GM23248 (cell line): ENCODE measurements at regions not wholly inside any gene's neighbourhood (a gene's known extent, or its start where the extent isn't known, plus 50 kb on each side); places are given as distances from the start of the nearest gene placed in this dataset.

Experiments
- DNase-seq: peaks from one replicate; pipeline ENCODE4 v3.0.0-alpha.2; 2015
- H2AFZ ChIP-seq: fragments of 200-600 bp; sonication (generic); 2 replicates; pipeline ENCODE4 v1.6.1; 2016; ENCODE audit warnings: antibody characterized with exemption
- H3F3A ChIP-seq: fragments of 200-600 bp; sonication (generic); 2 replicates; pipeline ENCODE4 v1.6.1; 2016; ENCODE audit warnings: mild to moderate bottlenecking, antibody characterized with exemption, mixed run types; ENCODE audit not compliant: insufficient read depth
- H3K27ac ChIP-seq: fragments of 200-600 bp; sonication (generic); 2 replicates; pipeline ENCODE4 v1.5.1; 2016; ENCODE audit warnings: mild to moderate bottlenecking
- H3K27me3 ChIP-seq: fragments of 200-600 bp; sonication (generic); replicated peaks from 2 replicates; pipeline ENCODE4 v1.6.1; 2016; ENCODE audit warnings: mild to moderate bottlenecking; ENCODE audit not compliant: insufficient read depth
- H3K36me3 ChIP-seq: fragments of 200-600 bp; sonication (generic); 2 replicates; pipeline ENCODE4 v1.6.1; 2016; ENCODE audit warnings: low read depth, mild to moderate bottlenecking
- H3K4me1 ChIP-seq: fragments of 200-600 bp; sonication (generic); 2 replicates; pipeline ENCODE4 v1.6.1; 2016; ENCODE audit warnings: mild to moderate bottlenecking; ENCODE audit not compliant: insufficient read depth
- H3K4me2 ChIP-seq: fragments of 200-600 bp; sonication (generic); one replicate; pipeline ENCODE4 v1.6.1; 2016; ENCODE audit warnings: mild to moderate bottlenecking; ENCODE audit not compliant: unreplicated experiment
- H3K4me3 ChIP-seq: fragments of 200-600 bp; sonication (generic); 2 replicates; pipeline ENCODE4 v1.5.1; 2016; ENCODE audit warnings: mild to moderate bottlenecking
- H3K79me2 ChIP-seq: fragments of 200-600 bp; sonication (generic); 2 replicates; pipeline ENCODE4 v1.6.1; 2016; ENCODE audit warnings: mild to moderate bottlenecking; ENCODE audit not compliant: insufficient read depth
- H3K9ac ChIP-seq: fragments of 200-600 bp; sonication (generic); 2 replicates; pipeline ENCODE4 v1.6.1; 2016; ENCODE audit warnings: mild to moderate bottlenecking
- H3K9me2 ChIP-seq: fragments of 200-600 bp; sonication (generic); 2 replicates; pipeline ENCODE4 v1.6.1; 2016; ENCODE audit warnings: mixed run types, mild to moderate bottlenecking, moderate library complexity; ENCODE audit not compliant: insufficient read depth
- H3K9me3 ChIP-seq: fragments of 200-600 bp; sonication (generic); one replicate; pipeline ENCODE4 v1.6.1; 2017; ENCODE audit warnings: low read depth
- H4K20me1 ChIP-seq: fragments of 200-600 bp; sonication (generic); 2 replicates; pipeline ENCODE4 v1.6.0; 2016; ENCODE audit not compliant: insufficient read depth
- EZH2 ChIP-seq: fragments of 200-600 bp; sonication (generic); IDR thresholded peaks from 2 replicates; pipeline ENCODE4 v1.6.1; 2018; ENCODE audit warnings: antibody characterized with exemption, mild to moderate bottlenecking; ENCODE audit not compliant: insufficient read depth, poor library complexity, severe bottlenecking
- EZH2phosphoT487 ChIP-seq: fragments of 200-600 bp; sonication (generic); IDR thresholded peaks from 2 replicates; pipeline ENCODE4 v1.6.1; 2018; ENCODE audit warnings: antibody characterized with exemption, moderate library complexity, mild to moderate bottlenecking, low read depth; ENCODE audit not compliant: insufficient read depth
- WGBS, 2 experiments: methylation state at CpG; one replicate each; pipeline ENCODE4 v1.1.6; 2015 to 2017; ENCODE audit warnings: low lambda C conversion rate in 2 of 2, low coverage in 1 of 2; ENCODE audit errors: missing lambda C conversion rate in 2 of 2; 5-methylcytosine and 5-hydroxymethylcytosine counted together
- in situ Hi-C: fragments of 300-500 bp; cut with MboI; formaldehyde crosslinking; loops from 2 replicates; pipeline ENCODE4 v1.15.0; 2020

- no peak for TF ChIP-seq EZH2
- no peak for TF ChIP-seq EZH2phosphoT487
- no peak for DNase-seq
- in situ Hi-C loops: no loop called here
- no peak overlapping the region for H2AFZ ChIP-seq
- H4K20me1 ChIP-seq: no peaks in the 10 kb centered on the region
- no peak overlapping the region for H3K27ac ChIP-seq
- no peak overlapping the region for H3K9ac ChIP-seq
- no peaks in the 10 kb centered on the region for H3K27me3 ChIP-seq
- no peaks in the 10 kb centered on the region for H3K9me3 ChIP-seq
- H3K4me1 ChIP-seq: no peaks in the 10 kb centered on the region
- no peaks in the 10 kb centered on the region for H3K36me3 ChIP-seq
- H3K9me2 ChIP-seq: no peaks in the 10 kb centered on the region
- no peak overlapping the region for H3K4me2 ChIP-seq
- no peaks in the 10 kb centered on the region for H3F3A ChIP-seq
- H3K4me3 ChIP-seq: no peak overlapping the region
- H3K79me2 ChIP-seq: no peaks in the 10 kb centered on the region
Observed at GRCh38 chr2:139007130-139007529, 226.9 kb upstream of the NXPH2 start.

- H3K9me3 ChIP-seq: no peaks in the 10 kb centered on the region
- H3K4me3 ChIP-seq: no peak overlapping the region
- H3K27ac ChIP-seq: no peak overlapping the region
- no peak overlapping the region for H3K9ac ChIP-seq
- no peaks in the 10 kb centered on the region for H3K4me1 ChIP-seq
- no peaks in the 10 kb centered on the region for H3F3A ChIP-seq
- H4K20me1 ChIP-seq: no peaks in the 10 kb centered on the region
- H2AFZ ChIP-seq: no peak overlapping the region
- peaks cover 3% of the 10 kb centered on the region; the same call in 1 of the 2 replicates for H3K9me2 ChIP-seq
- no peaks in the 10 kb centered on the region for H3K79me2 ChIP-seq
- H3K27me3 ChIP-seq: no peaks in the 10 kb centered on the region
- no peaks in the 10 kb centered on the region for H3K36me3 ChIP-seq
- H3K4me2 ChIP-seq: no peak overlapping the region
- DNase-seq: peak; percentile 1
- TF ChIP-seq EZH2phosphoT487: no peak
- no peak for TF ChIP-seq EZH2
- in situ Hi-C loops: no loop called here
- 8 to 10% methylated on average over 6 of the region's 6 CpGs for WGBS, 2 experiments
Observed at GRCh38 chr2:139000131-139000785, 220.1 kb upstream of the NXPH2 start.

- WGBS, 2 experiments: 23 to 37% methylated on average over 3 of the region's 3 CpGs
- Histone ChIP-seq H3K9ac (no peak overlapping the region), H3K79me2 (no peaks in the 10 kb centered on the region), H3K4me3 (no peak overlapping the region), H3F3A (no peaks in the 10 kb centered on the region), H2AFZ (no peak overlapping the region), H3K9me2 (peaks cover 3% of the 10 kb centered on the region; the same call in 1 of the 2 replicates), H3K27me3 (no peaks in the 10 kb centered on the region), H3K4me2 (no peak overlapping the region), H4K20me1 (no peaks in the 10 kb centered on the region), H3K27ac (no peak overlapping the region), H3K4me1 (no peaks in the 10 kb centered on the region), H3K36me3 (no peaks in the 10 kb centered on the region), H3K9me3 (no peaks in the 10 kb centered on the region)
- DNase-seq: peak; percentile 1
- in situ Hi-C loops: no loop called here
- TF ChIP-seq EZH2phosphoT487 (no peak), EZH2 (no peak)
Observed at GRCh38 chr2:138997856-138998517, 217.8 kb upstream of the NXPH2 start.

- no peak overlapping the region for H3K4me3 ChIP-seq
- no peaks in the 10 kb centered on the region for H3K4me1 ChIP-seq
- TF ChIP-seq EZH2 (no peak), EZH2phosphoT487 (no peak)
- H3K36me3 ChIP-seq: no peaks in the 10 kb centered on the region
- DNase-seq: no peak
- no peak overlapping the region for H2AFZ ChIP-seq
- H3K9me2 ChIP-seq: peaks cover 3% of the 10 kb centered on the region; the same call in 1 of the 2 replicates
- in situ Hi-C loops: no loop called here
- H3K79me2 ChIP-seq: no peaks in the 10 kb centered on the region
- no peaks in the 10 kb centered on the region for H3F3A ChIP-seq
- H3K4me2 ChIP-seq: no peak overlapping the region
- H3K9ac ChIP-seq: no peak overlapping the region
- H3K27me3 ChIP-seq: no peaks in the 10 kb centered on the region
- H3K27ac ChIP-seq: no peak overlapping the region
- no peaks in the 10 kb centered on the region for H3K9me3 ChIP-seq
- WGBS, 2 experiments: 30 to 35% methylated on average over 2 of the region's 2 CpGs
- no peaks in the 10 kb centered on the region for H4K20me1 ChIP-seq
Observed at GRCh38 chr2:138997346-138997745, 217.2 kb upstream of the NXPH2 start.

GRCh38 chr2:138994502-138994901 is 214.3 kb upstream of the NXPH2 start:
- no peak for TF ChIP-seq EZH2phosphoT487
- no peak for TF ChIP-seq EZH2
- Histone ChIP-seq H3K9me2 (peaks cover 3% of the 10 kb centered on the region; the same call in 1 of the 2 replicates), H3F3A (no peaks in the 10 kb centered on the region), H3K4me1 (no peaks in the 10 kb centered on the region), H3K27me3 (no peaks in the 10 kb centered on the region), H3K4me3 (no peak overlapping the region), H3K79me2 (no peaks in the 10 kb centered on the region), H2AFZ (no peak overlapping the region), H3K4me2 (no peak overlapping the region), H3K9ac (no peak overlapping the region), H4K20me1 (no peaks in the 10 kb centered on the region), H3K27ac (no peak overlapping the region), H3K36me3 (no peaks in the 10 kb centered on the region), H3K9me3 (no peaks in the 10 kb centered on the region)
- 17 to 34% methylated on average over 1 of the region's 1 CpG for WGBS, 2 experiments
- in situ Hi-C loops: no loop called here
- no peak for DNase-seq
